GM10266 (cell line): ENCODE measurements at regions not wholly inside any gene's neighbourhood (a gene's known extent, or its start where the extent isn't known, plus 50 kb on each side); places are given as distances from the start of the nearest gene placed in this dataset.

Experiments
- DNase-seq: peaks from one replicate; pipeline ENCODE4 v3.0.0; 2012; ENCODE audit errors: extremely low spot score
- CTCF ChIP-seq: IDR thresholded peaks from 2 replicates; pipeline ENCODE4 v1.5.1; 2012; ENCODE audit warnings: mild to moderate bottlenecking, low read depth; ENCODE audit not compliant: control insufficient read depth, insufficient read depth; ENCODE audit errors: missing control alignments

GRCh38 chr1:98340511-98340910 lies 321.0 kb upstream of the SNX7 start:
- TF ChIP-seq CTCF, result no peak
- DNase-seq, result no peak

GRCh38 chr1:98336472-98337083 lies 324.9 kb upstream of the SNX7 start:
- TF ChIP-seq CTCF, result no peak
- DNase-seq, result no peak

GRCh38 chr1:98333936-98334335 lies 327.6 kb upstream of the SNX7 start:
- DNase-seq, result no peak
- no peak for TF ChIP-seq CTCF

GRCh38 chr1:98333406-98333805 lies 328.1 kb upstream of the SNX7 start:
- TF ChIP-seq CTCF, result no peak
- no peak for DNase-seq

- TF ChIP-seq CTCF, result no peak
- no peak for DNase-seq
Observed at GRCh38 chr1:98331718-98332311, 329.7 kb upstream of the SNX7 start.

- TF ChIP-seq CTCF, result no peak
- no peak for DNase-seq
Observed at GRCh38 chr1:98331243-98331642, 330.3 kb upstream of the SNX7 start.

- TF ChIP-seq CTCF, result no peak
- DNase-seq, result no peak
Observed at GRCh38 chr1:98330224-98330623, 331.3 kb upstream of the SNX7 start.
